AG09309 (cell line): ENCODE measurements at regions not wholly inside any gene's neighbourhood (a gene's known extent, or its start where the extent isn't known, plus 50 kb on each side); places are given as distances from the start of the nearest gene placed in this dataset.

Experiments
- DNase-seq: peaks from one replicate; pipeline ENCODE4 v3.0.0-alpha.2; 2010; ENCODE audit warnings: low read depth
- H3K4me3 ChIP-seq: 2 replicates; pipeline ENCODE4 v1.5.1; 2011; ENCODE audit warnings: mild to moderate bottlenecking, low read depth, low read length, moderate library complexity; ENCODE audit not compliant: control insufficient read depth
- CTCF ChIP-seq: IDR thresholded peaks from 2 replicates; pipeline ENCODE4 v1.5.1; 2011; ENCODE audit warnings: mild to moderate bottlenecking, low read depth, low read length, inconsistent platforms; ENCODE audit not compliant: insufficient read depth, control insufficient read depth; ENCODE audit errors: missing control alignments

DNA sequence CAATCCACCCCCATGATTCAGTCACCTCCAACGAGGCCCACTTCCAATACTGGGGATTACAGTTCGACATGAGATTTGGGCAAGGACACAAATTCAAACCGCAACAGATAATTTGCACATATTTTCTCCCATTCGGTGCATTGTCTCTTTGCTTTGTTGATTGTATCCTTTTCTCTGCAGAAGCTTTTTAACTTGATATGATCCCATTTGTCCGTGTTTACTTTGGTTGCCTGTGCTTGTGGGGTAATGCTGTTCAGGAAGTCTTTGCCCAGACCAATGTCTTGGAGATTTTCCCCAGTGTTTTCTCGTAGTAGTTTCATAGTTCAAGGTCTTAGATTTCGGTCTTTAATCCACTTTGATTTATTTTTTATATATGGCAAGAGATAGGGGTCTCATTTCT is 330.8 kb upstream of the SPRY2 start:
- no peak overlapping the region for H3K4me3 ChIP-seq
- no peak for DNase-seq
- no peak for TF ChIP-seq CTCF

DNA sequence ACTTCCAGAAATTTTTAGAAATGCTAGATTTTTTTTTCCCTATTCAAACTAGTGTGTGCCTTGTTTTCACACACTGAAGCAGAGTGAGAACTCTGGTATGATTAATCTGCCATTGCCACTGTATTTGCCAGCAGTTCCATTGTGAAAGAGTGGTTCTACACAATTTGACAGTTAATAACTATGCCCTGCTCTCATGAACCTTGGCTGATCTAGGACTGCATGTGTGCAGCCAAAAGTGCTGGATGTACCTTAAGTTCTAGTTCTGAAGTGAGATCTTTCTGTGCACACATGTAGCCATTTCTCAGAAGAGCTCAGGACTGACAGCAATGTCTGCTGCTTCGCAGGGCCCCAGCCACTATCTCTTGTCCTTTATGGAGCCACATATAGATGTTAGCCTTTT is 328.2 kb upstream of the SPRY2 start:
- H3K4me3 ChIP-seq, result no peak overlapping the region
- no peak for DNase-seq
- no peak for TF ChIP-seq CTCF

DNA sequence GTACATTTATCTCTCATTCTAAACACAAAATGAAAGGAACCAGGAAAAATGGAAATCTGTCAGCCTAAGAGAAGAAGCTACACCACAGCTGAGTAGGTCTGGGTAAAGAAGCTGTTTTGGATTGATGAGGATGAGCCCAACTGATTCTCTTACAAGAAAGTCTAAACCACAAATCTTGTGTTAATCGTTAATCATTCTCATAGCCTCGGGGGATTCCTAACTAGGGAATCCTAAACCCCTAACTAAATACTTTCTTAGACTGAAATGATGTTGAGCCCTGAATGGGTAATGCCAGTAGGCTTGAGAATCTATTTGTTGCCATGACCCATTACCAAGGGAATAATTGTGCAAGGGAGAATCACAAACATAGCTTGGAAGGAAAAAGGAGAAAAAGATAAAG is 327.5 kb upstream of the SPRY2 start:
- TF ChIP-seq CTCF, result no peak
- DNase-seq, result no peak
- no peak overlapping the region for H3K4me3 ChIP-seq

DNA sequence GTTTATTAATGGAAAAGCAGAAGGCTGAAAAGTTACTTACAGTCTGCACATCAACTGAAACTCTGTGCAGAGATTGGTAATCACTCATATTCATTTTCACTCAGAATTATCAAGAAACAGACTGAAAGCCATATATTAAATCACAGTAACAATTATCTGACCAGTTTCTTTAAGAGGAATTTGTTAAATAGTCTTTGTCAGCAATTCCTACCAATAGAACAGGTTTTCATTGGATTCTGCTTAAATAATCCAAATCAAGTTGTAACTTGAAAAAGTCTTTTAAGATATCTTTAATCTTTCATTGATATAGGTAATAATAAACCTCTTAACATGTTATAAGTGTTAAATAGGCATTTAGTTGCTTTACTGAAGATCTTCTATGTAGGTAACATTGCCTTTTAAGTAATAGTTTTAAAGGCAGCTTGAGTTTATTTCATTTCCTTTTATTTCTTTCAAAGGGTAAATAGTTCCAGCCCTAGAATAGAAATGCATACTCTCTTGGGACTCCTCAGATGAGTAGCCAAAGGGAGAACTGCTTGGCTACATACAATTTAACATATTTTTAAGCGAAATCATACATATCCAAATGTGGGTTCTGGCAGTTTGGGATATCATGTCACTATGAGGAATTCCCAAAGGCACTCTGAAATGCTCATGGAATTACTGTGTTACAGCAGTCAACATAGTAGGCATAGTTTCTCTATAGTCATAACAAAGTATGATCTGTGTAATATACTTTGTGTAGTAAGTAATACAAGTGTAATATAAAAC is 326.0 kb upstream of the SPRY2 start:
- TF ChIP-seq CTCF, result no peak
- H3K4me3 ChIP-seq, result no peak overlapping the region
- DNase-seq, result no peak

- no peak for DNase-seq
- H3K4me3 ChIP-seq, result no peak overlapping the region
- TF ChIP-seq CTCF, result no peak
Measured at GRCh38 chr13:80665792-80666333, 324.9 kb upstream of the SPRY2 start.

GRCh38 chr13:80664950-80665349 is 324.0 kb upstream of the SPRY2 start:
- H3K4me3 ChIP-seq, result no peak overlapping the region
- TF ChIP-seq CTCF, result no peak
- DNase-seq, result no peak
